ENCODE measurements at regions not wholly inside any gene's neighbourhood (a gene's known extent, or its start where the extent isn't known, plus 50 kb on each side); places are given as distances from the start of the nearest gene placed in this dataset.

- ATAC-seq (ENCODE audit: poor library complexity) (no peak), DNase-seq (no peak)
- Histone ChIP-seq H3K36me3 (ENCODE audit: insufficient read depth, low read length) (no peaks in the 10 kb centered on the region), H3K27ac (ENCODE audit: low read depth in 1 of 2, low read length in 2 of 2) (no peak overlapping the region), H3K9me3 (ENCODE audit: control insufficient read depth in 1 of 2, insufficient read depth in 1 of 2, low read length in 2 of 2) (peaks cover 0 to 3% of the 10 kb centered on the region in 2 experiments), H3K4me1 (ENCODE audit: insufficient read depth, low read length) (no peaks in the 10 kb centered on the region), H3K27me3 (ENCODE audit: control insufficient read depth in 1 of 2, insufficient read depth in 2 of 2, low read length in 2 of 2) (peaks cover 3 to 7% of the 10 kb centered on the region in 2 experiments), H3K4me3 (ENCODE audit: low read length) (no peak overlapping the region)
- H3K4me1 Mint-ChIP-seq (ENCODE audit: low read depth) = no peaks in the 10 kb centered on the region
- intact Hi-C loops (cut with DNase I, micrococcal nuclease) = no loop called here
- H3K27ac Mint-ChIP-seq = no peak overlapping the region
- ChIA-PET POLR2A (no interaction called here), CTCF (interaction anchor here (1.1 kb wide), 1 partner anchor 122 kb away, joined by 3 read pairs; no protein-coding TSS in a partner anchor)
- no peak for TF ChIP-seq CTCF (IDR thresholded peaks at IDR 0.05)
- no peaks in the 10 kb centered on the region for H3K9me3 Mint-ChIP-seq
- H3K27me3 Mint-ChIP-seq = peaks cover 13% of the 10 kb centered on the region
- no peaks in the 10 kb centered on the region for H3K36me3 Mint-ChIP-seq (ENCODE audit: low read depth)
- H3K4me3 Mint-ChIP-seq = no peak overlapping the region
Measured at GRCh38 chr7:25381818-25382589, 153.7 kb upstream of the NPVF start.

GRCh38 chr7:25382869-25383268, 154.6 kb upstream of the NPVF start:
- no peaks in the 10 kb centered on the region for H3K9me3 Mint-ChIP-seq
- Histone ChIP-seq H3K4me3 (ENCODE audit: low read length) (no peak overlapping the region), H3K9me3 (ENCODE audit: control insufficient read depth in 1 of 2, insufficient read depth in 1 of 2, low read length in 2 of 2) (peaks cover 0 to 3% of the 10 kb centered on the region in 2 experiments), H3K4me1 (ENCODE audit: insufficient read depth, low read length) (no peaks in the 10 kb centered on the region), H3K27me3 (ENCODE audit: control insufficient read depth in 1 of 2, insufficient read depth in 2 of 2, low read length in 2 of 2) (peaks cover 3 to 7% of the 10 kb centered on the region in 2 experiments), H3K36me3 (ENCODE audit: insufficient read depth, low read length) (no peaks in the 10 kb centered on the region), H3K27ac (ENCODE audit: low read depth in 1 of 2, low read length in 2 of 2) (no peak overlapping the region)
- ATAC-seq (ENCODE audit: poor library complexity) (no peak), DNase-seq (no peak)
- ChIA-PET POLR2A (no interaction called here), CTCF (no interaction called here)
- H3K36me3 Mint-ChIP-seq (ENCODE audit: low read depth) = no peaks in the 10 kb centered on the region
- TF ChIP-seq CTCF (IDR thresholded peaks at IDR 0.05) = no peak
- H3K27ac Mint-ChIP-seq = no peak overlapping the region
- H3K4me1 Mint-ChIP-seq (ENCODE audit: low read depth) = no peaks in the 10 kb centered on the region
- peaks cover 13% of the 10 kb centered on the region for H3K27me3 Mint-ChIP-seq
- H3K4me3 Mint-ChIP-seq = no peak overlapping the region
- intact Hi-C loops (cut with DNase I, micrococcal nuclease) = no loop called here

GRCh38 chr7:25383402-25383801, 155.1 kb upstream of the NPVF start:
- Mint-ChIP-seq H3K9me3 (no peaks in the 10 kb centered on the region), H3K27me3 (peaks cover 13% of the 10 kb centered on the region), H3K4me3 (no peak overlapping the region), H3K36me3 (ENCODE audit: low read depth) (no peaks in the 10 kb centered on the region), H3K4me1 (ENCODE audit: low read depth) (no peaks in the 10 kb centered on the region), H3K27ac (no peak overlapping the region)
- Histone ChIP-seq H3K4me1 (ENCODE audit: insufficient read depth, low read length) (no peaks in the 10 kb centered on the region), H3K27ac (ENCODE audit: low read depth in 1 of 2, low read length in 2 of 2) (no peak overlapping the region), H3K36me3 (ENCODE audit: insufficient read depth, low read length) (no peaks in the 10 kb centered on the region), H3K9me3 (ENCODE audit: control insufficient read depth in 1 of 2, insufficient read depth in 1 of 2, low read length in 2 of 2) (peaks cover 0 to 3% of the 10 kb centered on the region in 2 experiments), H3K27me3 (ENCODE audit: control insufficient read depth in 1 of 2, insufficient read depth in 2 of 2, low read length in 2 of 2) (peaks cover 3 to 7% of the 10 kb centered on the region in 2 experiments), H3K4me3 (ENCODE audit: low read length) (no peak overlapping the region)
- DNase-seq = no peak
- ChIA-PET POLR2A (no interaction called here), CTCF (no interaction called here)
- no peak for ATAC-seq (ENCODE audit: poor library complexity)
- intact Hi-C loops (cut with DNase I, micrococcal nuclease) = no loop called here
- TF ChIP-seq CTCF (IDR thresholded peaks at IDR 0.05) = no peak
